ENCODE measurements at regions not wholly inside any gene's neighbourhood (a gene's known extent, or its start where the extent isn't known, plus 50 kb on each side); places are given as distances from the start of the nearest gene placed in this dataset.

- TF ChIP-seq POLR2AphosphoS5 (IDR thresholded peaks at IDR 0.05; ENCODE audit: low read depth) (no peak), SPI1 (IDR thresholded peaks at IDR 0.05; ENCODE audit: borderline replicate concordance, low read depth) (no peak), CTCF (IDR thresholded peaks at IDR 0.05; ENCODE audit: insufficient read depth, low read length) (no peak)
Observed at GRCh38 chr12:127271776-127272175, 995.2 kb upstream of the TMEM132C start.

All from HL-60 (cell line).